ENCODE measurements at regions not wholly inside any gene's neighbourhood (a gene's known extent, or its start where the extent isn't known, plus 50 kb on each side); places are given as distances from the start of the nearest gene placed in this dataset.

DNA sequence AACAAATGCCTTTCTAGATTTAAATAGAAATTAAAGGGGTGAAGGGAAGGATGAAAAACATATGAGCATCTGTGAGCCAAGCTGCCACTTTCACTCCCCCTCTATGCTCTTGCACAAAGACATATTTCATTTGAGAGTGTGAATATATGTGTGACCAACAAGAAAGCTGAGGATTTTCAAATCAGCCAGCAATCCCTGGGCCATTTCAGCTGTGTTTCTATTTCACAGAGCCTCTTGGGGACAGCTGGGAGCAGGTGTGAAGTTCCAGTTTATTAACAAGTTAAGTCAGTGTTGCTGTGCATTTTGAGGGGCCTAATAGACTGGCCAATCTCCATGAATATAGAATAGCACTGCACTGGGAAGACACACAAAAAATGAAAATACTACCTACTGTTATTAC is 248.7 kb upstream of the RGMB start:
- POLR2A ChIA-PET: no interaction called here
- CTCF ChIA-PET: interaction anchor here (0.7 kb wide), 1 partner anchor 187 kb away, joined by 3 read pairs; no protein-coding TSS in a partner anchor
- no TSS peak for BruUV-seq (replicated peaks)

DNA sequence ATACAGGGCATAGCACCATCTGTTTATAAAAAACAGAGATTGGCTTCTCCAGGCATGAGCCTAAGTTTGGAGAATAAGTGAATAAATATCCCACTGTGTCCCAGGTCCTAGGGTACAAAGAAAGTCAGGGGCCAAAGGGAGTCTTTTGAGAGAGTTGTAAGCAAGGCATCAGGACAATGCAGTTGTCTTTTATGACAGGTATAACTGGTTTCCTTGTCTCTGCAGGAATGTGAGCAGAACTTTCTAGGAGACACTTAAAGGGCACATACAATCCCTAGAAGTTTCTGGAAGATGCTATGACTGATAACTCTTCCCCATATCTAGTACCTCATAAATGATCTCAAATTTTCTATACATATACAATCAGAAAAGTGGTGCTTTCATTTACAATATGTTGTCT is 245.6 kb upstream of the RGMB start:
- POLR2A ChIA-PET: interaction anchor here (0.6 kb wide), 1 partner anchor 56 kb away, joined by 3 read pairs; no protein-coding TSS in a partner anchor
- intact Hi-C loops (cut with micrococcal nuclease; ENCODE audit: unreplicated experiment): no loop called here
- no peak overlapping the region for H3K27ac ChIP-seq (ENCODE audit: low read length)

More for the DNA sequence above, 248.7 kb upstream of the RGMB start:
- intact Hi-C loops (cut with micrococcal nuclease; ENCODE audit: unreplicated experiment) (no loop called here), in situ Hi-C loops (cut with HindIII; ENCODE audit: low pct_unique_long_range_greater_than_20kb, low sequenced_read_pairs) (no loop called here)
- no peaks in the 10 kb centered on the region for H3K36me3 ChIP-seq (ENCODE audit: control insufficient read depth, insufficient read depth, low read length)
- no peaks in the 10 kb centered on the region for H3K4me1 ChIP-seq (ENCODE audit: control insufficient read depth, insufficient read depth, low read length)
- no peak for DNase-seq (ENCODE audit: low read depth, low spot score)
- H3K27ac ChIP-seq (ENCODE audit: low read length): no peak overlapping the region
- H3K4me3 ChIP-seq (ENCODE audit: low read depth in 2 of 2, low read length in 2 of 2): no peak overlapping the region
- ATAC-seq: no peak
- H3K27me3 ChIP-seq (ENCODE audit: control insufficient read depth, insufficient read depth, low read length): no peaks in the 10 kb centered on the region
- no peaks in the 10 kb centered on the region for H3K9me3 ChIP-seq (ENCODE audit: control insufficient read depth, insufficient read depth, low read depth, low read length)
- TF ChIP-seq, protein P1, sequence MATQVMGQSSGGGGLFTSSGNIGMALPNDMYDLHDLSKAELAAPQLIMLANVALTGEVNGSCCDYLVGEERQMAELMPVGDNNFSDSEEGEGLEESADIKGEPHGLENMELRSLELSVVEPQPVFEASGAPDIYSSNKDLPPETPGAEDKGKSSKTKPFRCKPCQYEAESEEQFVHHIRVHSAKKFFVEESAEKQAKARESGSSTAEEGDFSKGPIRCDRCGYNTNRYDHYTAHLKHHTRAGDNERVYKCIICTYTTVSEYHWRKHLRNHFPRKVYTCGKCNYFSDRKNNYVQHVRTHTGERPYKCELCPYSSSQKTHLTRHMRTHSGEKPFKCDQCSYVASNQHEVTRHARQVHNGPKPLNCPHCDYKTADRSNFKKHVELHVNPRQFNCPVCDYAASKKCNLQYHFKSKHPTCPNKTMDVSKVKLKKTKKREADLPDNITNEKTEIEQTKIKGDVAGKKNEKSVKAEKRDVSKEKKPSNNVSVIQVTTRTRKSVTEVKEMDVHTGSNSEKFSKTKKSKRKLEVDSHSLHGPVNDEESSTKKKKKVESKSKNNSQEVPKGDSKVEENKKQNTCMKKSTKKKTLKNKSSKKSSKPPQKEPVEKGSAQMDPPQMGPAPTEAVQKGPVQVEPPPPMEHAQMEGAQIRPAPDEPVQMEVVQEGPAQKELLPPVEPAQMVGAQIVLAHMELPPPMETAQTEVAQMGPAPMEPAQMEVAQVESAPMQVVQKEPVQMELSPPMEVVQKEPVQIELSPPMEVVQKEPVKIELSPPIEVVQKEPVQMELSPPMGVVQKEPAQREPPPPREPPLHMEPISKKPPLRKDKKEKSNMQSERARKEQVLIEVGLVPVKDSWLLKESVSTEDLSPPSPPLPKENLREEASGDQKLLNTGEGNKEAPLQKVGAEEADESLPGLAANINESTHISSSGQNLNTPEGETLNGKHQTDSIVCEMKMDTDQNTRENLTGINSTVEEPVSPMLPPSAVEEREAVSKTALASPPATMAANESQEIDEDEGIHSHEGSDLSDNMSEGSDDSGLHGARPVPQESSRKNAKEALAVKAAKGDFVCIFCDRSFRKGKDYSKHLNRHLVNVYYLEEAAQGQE (IDR thresholded peaks at IDR 0.05; ENCODE audit: insufficient read depth in 1 of 2, low read depth in 2 of 2, low read length in 1 of 2): no peak
- TF ChIP-seq TCF7L2 (IDR thresholded peaks at IDR 0.05; ENCODE audit: low read depth, low read length) (no peak), CTCF (IDR thresholded peaks at IDR 0.05) (no peak), POLR2AphosphoS5 (IDR thresholded peaks at IDR 0.05; ENCODE audit: low read depth, low read length) (no peak), SIN3A (IDR thresholded peaks at IDR 0.05; ENCODE audit: borderline replicate concordance, insufficient read depth, low read depth, low read length) (no peak)

More for the DNA sequence above, 245.6 kb upstream of the RGMB start:
- no peaks in the 10 kb centered on the region for H3K4me1 ChIP-seq (ENCODE audit: control insufficient read depth, insufficient read depth, low read length)
- in situ Hi-C loops (cut with HindIII; ENCODE audit: low pct_unique_long_range_greater_than_20kb, low sequenced_read_pairs): no loop called here
- BruUV-seq (replicated peaks): no TSS peak
- no peaks in the 10 kb centered on the region for H3K9me3 ChIP-seq (ENCODE audit: control insufficient read depth, insufficient read depth, low read depth, low read length)
- CTCF ChIA-PET: no interaction called here
- DNase-seq (ENCODE audit: low read depth, low spot score): no peak
- no peak for ATAC-seq
- H3K27me3 ChIP-seq (ENCODE audit: control insufficient read depth, insufficient read depth, low read length): no peaks in the 10 kb centered on the region
- H3K36me3 ChIP-seq (ENCODE audit: control insufficient read depth, insufficient read depth, low read length): no peaks in the 10 kb centered on the region
- H3K4me3 ChIP-seq (ENCODE audit: low read depth in 2 of 2, low read length in 2 of 2): no peak overlapping the region
- TF ChIP-seq TCF7L2 (IDR thresholded peaks at IDR 0.05; ENCODE audit: low read depth, low read length) (no peak), CTCF (IDR thresholded peaks at IDR 0.05) (no peak), POLR2AphosphoS5 (IDR thresholded peaks at IDR 0.05; ENCODE audit: low read depth, low read length) (no peak), SIN3A (IDR thresholded peaks at IDR 0.05; ENCODE audit: borderline replicate concordance, insufficient read depth, low read depth, low read length) (no peak)
- TF ChIP-seq, protein P1 (IDR thresholded peaks at IDR 0.05; ENCODE audit: insufficient read depth in 1 of 2, low read depth in 2 of 2, low read length in 1 of 2): no peak
